SK-N-MC (cell line): ENCODE measurements at regions not wholly inside any gene's neighbourhood (a gene's known extent, or its start where the extent isn't known, plus 50 kb on each side); places are given as distances from the start of the nearest gene placed in this dataset.

Experiments used
- EZH2 ChIP-seq: fragments of 200-600 bp; sonication (generic); IDR thresholded peaks from one replicate; pipeline ENCODE4 v1.6.1; 2017; ENCODE audit warnings: antibody characterized with exemption
- FOXP2 ChIP-seq: optimal IDR thresholded peaks from 2 replicates; pipeline ENCODE3; 2011; ENCODE audit warnings: mild to moderate bottlenecking, moderate library complexity; ENCODE audit not compliant: insufficient read depth; ENCODE audit errors: extremely low read length, control extremely low read depth
- POLR2AphosphoS5 ChIP-seq: IDR thresholded peaks from 2 replicates; pipeline ENCODE4 v1.6.1; 2012; ENCODE audit warnings: mild to moderate bottlenecking, low read depth, low read length, borderline replicate concordance

- TF ChIP-seq POLR2AphosphoS5 (no peak), EZH2 (no peak), FOXP2 (no peak)
These were observed 805.1 kb downstream of the NR2F1-AS1 start for GRCh38 chr5:92775711-92776615.
